IMR-90 (cell line): ENCODE measurements at regions not wholly inside any gene's neighbourhood (a gene's known extent, or its start where the extent isn't known, plus 50 kb on each side); places are given as distances from the start of the nearest gene placed in this dataset.

Experiments
- CTCF ChIP-seq: conservative IDR thresholded peaks from 2 replicates; pipeline ENCODE4 v1.5.1; 2012; ENCODE audit warnings: mild to moderate bottlenecking, low read depth, low read length, improper control_type of control experiment
- MAZ ChIP-seq: IDR thresholded peaks from 2 replicates; pipeline ENCODE4 v1.6.1; 2012; ENCODE audit warnings: low read depth, mild to moderate bottlenecking, low read length, improper control_type of control experiment, moderate library complexity, borderline replicate concordance
- USF2 ChIP-seq: fragments of 150-350 bp; IDR thresholded peaks from 2 replicates; pipeline ENCODE4 v1.6.1; 2017; ENCODE audit warnings: mild to moderate bottlenecking, antibody characterized with exemption, low read length, low read depth

- TF ChIP-seq CTCF (no peak), USF2 (no peak), MAZ (no peak)
Observed at GRCh38 chr9:82313697-82314096, 325.1 kb downstream of the SPATA31D1 start.
